ENCODE measurements at regions not wholly inside any gene's neighbourhood (a gene's known extent, or its start where the extent isn't known, plus 50 kb on each side); places are given as distances from the start of the nearest gene placed in this dataset.

DNA sequence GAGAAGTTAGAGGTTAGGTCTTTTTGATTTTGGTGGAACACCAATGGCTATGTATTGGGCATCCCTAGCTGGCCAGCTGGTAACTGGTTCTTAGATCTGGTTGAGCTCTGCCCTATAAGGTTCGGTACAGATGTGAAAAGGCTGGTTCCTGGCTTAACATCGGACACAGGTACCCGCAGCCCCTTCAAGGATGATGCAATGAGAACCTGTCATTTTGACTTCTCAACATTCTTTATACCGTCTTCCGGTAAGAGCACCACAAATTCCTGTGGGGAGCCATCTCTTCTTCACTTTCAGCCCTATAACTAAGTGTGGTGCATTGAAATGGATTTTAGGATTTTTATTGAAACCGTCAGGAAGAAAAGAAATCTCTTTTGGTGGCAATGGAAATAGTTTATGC, 222.8 kb downstream of the ADAMTS9 start:
- DNase-seq = no peak
- Histone ChIP-seq H3K9me3 (no peaks in the 10 kb centered on the region), H3K4me3 (no peak overlapping the region), H3K27ac (no peak overlapping the region), H3K36me3 (no peaks in the 10 kb centered on the region), H3K4me1 (no peaks in the 10 kb centered on the region), H3K27me3 (peaks cover 0 to 5% (median 0%) of the 10 kb centered on the region in 4 donors)
- intact Hi-C loops (cut with DNase I) = no loop called here
- no peak for TF ChIP-seq POLR2A (IDR thresholded peaks at IDR 0.05)
- TF ChIP-seq, protein P1, sequence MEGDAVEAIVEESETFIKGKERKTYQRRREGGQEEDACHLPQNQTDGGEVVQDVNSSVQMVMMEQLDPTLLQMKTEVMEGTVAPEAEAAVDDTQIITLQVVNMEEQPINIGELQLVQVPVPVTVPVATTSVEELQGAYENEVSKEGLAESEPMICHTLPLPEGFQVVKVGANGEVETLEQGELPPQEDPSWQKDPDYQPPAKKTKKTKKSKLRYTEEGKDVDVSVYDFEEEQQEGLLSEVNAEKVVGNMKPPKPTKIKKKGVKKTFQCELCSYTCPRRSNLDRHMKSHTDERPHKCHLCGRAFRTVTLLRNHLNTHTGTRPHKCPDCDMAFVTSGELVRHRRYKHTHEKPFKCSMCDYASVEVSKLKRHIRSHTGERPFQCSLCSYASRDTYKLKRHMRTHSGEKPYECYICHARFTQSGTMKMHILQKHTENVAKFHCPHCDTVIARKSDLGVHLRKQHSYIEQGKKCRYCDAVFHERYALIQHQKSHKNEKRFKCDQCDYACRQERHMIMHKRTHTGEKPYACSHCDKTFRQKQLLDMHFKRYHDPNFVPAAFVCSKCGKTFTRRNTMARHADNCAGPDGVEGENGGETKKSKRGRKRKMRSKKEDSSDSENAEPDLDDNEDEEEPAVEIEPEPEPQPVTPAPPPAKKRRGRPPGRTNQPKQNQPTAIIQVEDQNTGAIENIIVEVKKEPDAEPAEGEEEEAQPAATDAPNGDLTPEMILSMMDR (IDR thresholded peaks at IDR 0.05) = no peak
- WGBS, 2 donors = 89 to 91% methylated on average over 6 of the region's 6 CpGs

DNA sequence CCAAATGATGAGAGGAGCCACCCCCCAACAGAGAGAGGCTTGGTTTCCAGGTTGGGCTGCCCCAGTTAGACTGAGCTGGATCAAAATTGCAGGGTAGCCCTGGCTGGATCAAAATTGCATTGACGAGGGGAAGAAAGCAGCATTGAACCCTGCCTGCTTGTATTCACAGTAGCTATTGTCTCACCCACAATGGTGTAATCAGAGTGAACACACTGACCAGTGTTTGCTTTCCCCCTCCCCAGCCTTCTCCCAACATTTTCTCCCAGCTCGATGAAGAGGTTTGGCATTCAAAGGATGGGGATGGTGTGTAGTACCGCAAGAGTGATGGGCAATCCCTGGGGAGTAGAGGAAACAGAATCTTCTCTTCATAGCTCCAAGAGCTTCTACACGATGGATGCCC, 223.8 kb downstream of the ADAMTS9 start:
- H3K27me3 ChIP-seq = peaks cover 0 to 5% (median 0%) of the 10 kb centered on the region in 4 donors
- no peak overlapping the region for H3K4me3 ChIP-seq
- WGBS, 2 donors = 71 to 89% methylated on average over 1 to 4 of the region's 4 CpGs
- no peak for DNase-seq
- TF ChIP-seq, protein P1 (IDR thresholded peaks at IDR 0.05) = no peak
- no peak for TF ChIP-seq POLR2A (IDR thresholded peaks at IDR 0.05)
- H3K36me3 ChIP-seq = no peaks in the 10 kb centered on the region
- no peaks in the 10 kb centered on the region for H3K4me1 ChIP-seq
- no peak overlapping the region for H3K27ac ChIP-seq
- H3K9me3 ChIP-seq = no peaks in the 10 kb centered on the region
- intact Hi-C loops (cut with DNase I) = no loop called here

DNA sequence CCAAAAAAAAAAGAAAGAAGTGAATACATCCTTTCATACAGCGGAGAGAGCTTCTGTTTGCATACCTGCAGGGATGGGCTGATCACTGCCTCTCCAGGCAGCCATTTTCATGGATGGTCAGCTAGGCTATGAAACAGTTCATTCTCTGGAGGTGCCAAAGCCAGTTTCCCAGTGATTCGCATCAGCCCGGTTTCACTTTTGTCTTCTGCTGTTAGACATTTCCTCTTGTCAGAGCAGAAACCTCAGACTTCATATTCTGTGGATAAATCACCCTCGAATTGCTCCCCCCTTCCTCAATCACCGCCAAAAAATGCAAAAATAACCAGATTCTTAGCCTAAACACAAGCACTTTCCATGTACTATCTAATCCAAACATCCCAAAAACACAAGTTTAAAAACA, 225.6 kb downstream of the ADAMTS9 start:
- DNase-seq = no peak
- 35 to 36% methylated on average over 5 of the region's 5 CpGs for WGBS, 2 donors
- intact Hi-C loops (cut with DNase I) = no loop called here
- Histone ChIP-seq H3K27me3 (peaks cover 0 to 5% (median 0%) of the 10 kb centered on the region in 4 donors), H3K4me1 (no peaks in the 10 kb centered on the region), H3K4me3 (no peak overlapping the region), H3K9me3 (no peaks in the 10 kb centered on the region), H3K27ac (peak overlapping the region in 2 of 4 donors; percentile 38 to 51), H3K36me3 (no peaks in the 10 kb centered on the region)
- TF ChIP-seq, protein P1 (IDR thresholded peaks at IDR 0.05) = no peak
- TF ChIP-seq POLR2A (IDR thresholded peaks at IDR 0.05) = no peak

DNA sequence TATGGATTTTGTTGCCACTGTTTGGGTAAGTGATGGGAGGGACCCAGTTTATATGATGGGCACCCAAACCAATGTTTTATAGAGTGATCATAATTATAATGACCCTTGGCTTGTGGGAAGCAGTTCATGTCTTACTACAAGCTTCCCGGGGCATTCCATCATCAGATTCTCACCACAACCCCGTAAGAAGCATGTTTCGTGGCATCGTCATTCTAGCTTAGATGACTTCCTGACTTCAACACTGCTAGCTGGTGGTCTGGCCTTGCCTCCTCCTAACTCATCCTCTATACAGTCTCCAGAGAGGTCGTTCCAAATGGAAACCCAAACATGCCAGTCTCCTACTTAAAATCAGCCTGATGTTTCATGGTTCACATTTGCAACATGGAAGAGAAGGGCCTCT, 226.9 kb downstream of the ADAMTS9 start:
- no peak for DNase-seq
- Histone ChIP-seq H3K27me3 (peaks cover 0 to 5% (median 0%) of the 10 kb centered on the region in 4 donors), H3K27ac (no peak overlapping the region), H3K36me3 (no peaks in the 10 kb centered on the region), H3K4me1 (no peaks in the 10 kb centered on the region), H3K9me3 (no peaks in the 10 kb centered on the region), H3K4me3 (no peak overlapping the region)
- 86 to 88% methylated on average over 5 of the region's 5 CpGs for WGBS, 2 donors
- intact Hi-C loops (cut with DNase I) = no loop called here
- TF ChIP-seq POLR2A (IDR thresholded peaks at IDR 0.05) = no peak

DNA sequence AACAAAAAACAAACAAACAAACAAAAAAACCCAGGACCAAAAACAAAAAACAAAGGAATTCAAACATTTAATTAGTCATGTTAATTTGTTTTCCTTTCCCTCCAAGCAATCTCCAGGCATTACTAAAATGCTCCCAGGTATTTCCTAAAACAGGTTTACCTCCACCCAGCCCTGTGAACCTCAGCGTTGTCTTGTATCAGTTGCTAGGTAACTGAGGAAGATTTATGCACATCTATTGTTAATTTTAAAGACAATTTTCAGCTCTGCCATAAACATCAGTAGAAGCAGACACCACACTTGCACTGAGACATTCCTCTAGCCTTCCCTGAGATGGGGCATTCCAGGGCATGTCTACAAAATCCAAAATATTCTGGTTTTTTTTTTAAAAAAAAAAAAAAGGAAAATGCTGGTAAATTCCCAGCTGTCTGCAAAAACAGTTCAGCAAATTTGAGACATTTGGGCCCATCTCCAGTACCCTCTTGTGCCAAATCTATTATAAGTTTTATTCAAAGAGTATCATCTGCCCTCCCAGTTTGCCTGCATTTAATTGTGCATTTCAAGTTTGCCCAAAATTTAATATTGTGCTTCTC, 227.6 kb downstream of the ADAMTS9 start:
- Histone ChIP-seq H3K36me3 (no peaks in the 10 kb centered on the region), H3K4me3 (no peak overlapping the region), H3K27me3 (no peaks in the 10 kb centered on the region), H3K9me3 (no peaks in the 10 kb centered on the region), H3K4me1 (no peaks in the 10 kb centered on the region), H3K27ac (no peak overlapping the region)
- WGBS, 2 donors = 12 to 29% methylated on average over 1 of the region's 1 CpG
- intact Hi-C loops (cut with DNase I) = no loop called here
- TF ChIP-seq, protein P1 (IDR thresholded peaks at IDR 0.05) = no peak
- TF ChIP-seq POLR2A (IDR thresholded peaks at IDR 0.05) = no peak
- no peak for DNase-seq

DNA sequence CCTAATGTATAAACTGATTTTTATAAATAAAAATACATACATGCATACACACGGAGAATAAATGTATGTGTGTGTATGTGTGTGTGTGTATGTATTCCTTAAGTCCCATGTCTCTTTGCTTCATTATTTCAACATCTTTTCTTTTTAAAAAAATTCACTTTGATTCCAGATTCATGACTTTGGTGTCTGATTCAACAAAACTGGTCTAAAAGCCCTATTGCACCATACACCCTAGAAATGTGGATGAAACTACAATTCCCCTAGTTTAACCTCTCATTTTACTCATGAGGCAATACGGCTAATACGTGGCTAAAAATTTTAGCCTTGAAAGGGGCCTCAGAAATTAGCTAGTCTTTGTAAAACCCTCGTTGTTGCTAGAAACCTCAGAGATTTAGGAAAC, 228.1 kb downstream of the ADAMTS9 start:
- TF ChIP-seq, protein P1 (IDR thresholded peaks at IDR 0.05) = no peak
- no peak for TF ChIP-seq POLR2A (IDR thresholded peaks at IDR 0.05)
- intact Hi-C loops (cut with DNase I) = no loop called here
- no peaks in the 10 kb centered on the region for H3K4me1 ChIP-seq
- H3K36me3 ChIP-seq = no peaks in the 10 kb centered on the region
- no peak overlapping the region for H3K27ac ChIP-seq
- 71 to 75% methylated on average over 4 of the region's 4 CpGs for WGBS, 2 donors
- H3K27me3 ChIP-seq = no peaks in the 10 kb centered on the region
- no peak overlapping the region for H3K4me3 ChIP-seq
- no peak for DNase-seq
- H3K9me3 ChIP-seq = no peaks in the 10 kb centered on the region
